HG03439 (cell line): ENCODE measurements at regions not wholly inside any gene's neighbourhood (a gene's known extent, or its start where the extent isn't known, plus 50 kb on each side); places are given as distances from the start of the nearest gene placed in this dataset.

Source experiments
- ATAC-seq: cut with Tn5 transposase; IDR thresholded peaks from one replicate; pipeline ENCODE4 v1.9.1; 2021; ENCODE audit warnings: mild to moderate bottlenecking, moderate library complexity; ENCODE audit not compliant: unreplicated experiment

DNA sequence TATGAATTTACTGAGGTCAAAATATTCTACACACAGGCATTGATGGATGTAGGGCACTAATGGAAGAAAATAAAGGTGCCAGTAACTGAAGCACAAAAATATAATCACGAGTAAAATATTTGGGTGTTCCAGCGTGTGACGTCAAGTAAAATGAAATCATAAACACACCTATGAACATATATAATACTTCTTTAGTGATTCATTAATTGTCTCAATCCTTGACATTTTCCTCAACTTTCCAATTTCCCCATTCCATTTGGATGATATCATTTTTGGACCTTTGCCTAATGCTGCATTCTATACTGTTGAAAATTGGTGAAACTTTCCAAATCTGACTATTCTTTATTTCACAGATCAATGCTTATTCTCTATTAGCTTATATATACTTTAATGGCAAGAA lies 649.3 kb downstream of the GALC start:
- no peak for ATAC-seq

DNA sequence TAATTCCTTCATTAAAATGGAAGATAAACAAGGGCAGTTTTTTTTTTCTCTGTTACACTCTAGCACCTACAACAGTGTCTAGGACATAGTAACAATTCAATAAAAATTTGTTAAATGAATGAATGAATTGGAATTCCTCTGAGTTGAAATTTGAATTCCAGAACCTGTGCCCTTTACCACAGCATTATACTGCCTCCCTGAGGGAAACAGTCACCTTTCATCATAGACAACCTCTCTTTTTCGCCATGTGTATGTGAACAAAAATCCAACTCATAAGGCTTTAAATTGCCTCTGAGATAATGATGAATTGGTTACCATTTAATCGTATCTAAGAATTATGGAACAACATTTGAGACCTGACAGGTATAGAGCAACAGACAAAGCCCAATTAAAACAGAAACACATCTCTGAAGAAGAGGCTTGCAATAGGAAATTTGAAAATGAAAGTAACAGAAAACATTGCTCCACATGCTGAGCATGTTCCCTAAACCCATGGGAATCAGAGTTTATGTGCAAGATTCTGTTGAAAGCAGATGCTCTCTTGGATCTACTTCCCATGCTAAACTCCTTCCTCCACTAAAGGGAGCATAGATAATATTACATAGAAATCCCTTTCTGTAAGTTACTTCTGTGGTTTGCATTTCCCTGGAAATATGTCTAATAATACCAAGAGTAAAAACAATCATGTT lies 657.8 kb downstream of the GALC start:
- no peak for ATAC-seq

DNA sequence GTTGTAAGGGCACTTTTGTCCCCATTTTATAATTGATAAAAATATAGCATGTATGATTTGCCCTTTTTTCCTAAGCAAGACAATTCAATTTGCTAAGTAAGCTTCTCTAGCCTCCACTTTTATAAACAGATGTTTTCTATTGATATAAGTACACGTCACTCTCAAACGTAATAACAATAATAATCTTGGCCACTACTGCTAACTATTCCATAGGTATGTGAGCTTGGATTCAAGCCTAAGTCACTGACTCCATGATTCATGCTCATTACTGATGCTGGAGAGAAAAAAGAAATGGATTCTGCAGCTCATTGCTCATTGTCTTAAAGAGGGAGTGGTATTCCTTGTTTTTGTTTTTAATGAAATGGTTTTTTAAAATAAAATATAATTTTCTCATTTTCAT lies 661.0 kb downstream of the GALC start:
- ATAC-seq = no peak

DNA sequence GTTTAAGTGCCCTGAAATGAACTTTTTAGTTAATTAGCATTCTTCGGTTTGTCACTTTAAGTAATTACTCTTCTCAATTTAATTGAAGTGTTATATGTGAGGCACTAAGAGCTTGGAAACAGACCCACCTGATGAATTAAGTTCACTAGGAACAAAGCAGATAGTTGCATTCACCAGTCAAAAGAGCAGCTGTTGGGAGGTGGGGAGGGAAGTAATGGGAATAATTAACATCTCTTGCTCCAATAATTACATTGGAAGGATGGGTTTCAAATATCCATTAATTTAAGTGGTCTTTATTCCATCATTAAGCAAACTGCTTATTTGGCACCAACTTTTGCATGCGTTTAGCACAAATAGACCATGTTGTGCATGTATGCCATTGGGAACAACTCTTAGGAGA lies 667.2 kb downstream of the GALC start:
- no peak for ATAC-seq

DNA sequence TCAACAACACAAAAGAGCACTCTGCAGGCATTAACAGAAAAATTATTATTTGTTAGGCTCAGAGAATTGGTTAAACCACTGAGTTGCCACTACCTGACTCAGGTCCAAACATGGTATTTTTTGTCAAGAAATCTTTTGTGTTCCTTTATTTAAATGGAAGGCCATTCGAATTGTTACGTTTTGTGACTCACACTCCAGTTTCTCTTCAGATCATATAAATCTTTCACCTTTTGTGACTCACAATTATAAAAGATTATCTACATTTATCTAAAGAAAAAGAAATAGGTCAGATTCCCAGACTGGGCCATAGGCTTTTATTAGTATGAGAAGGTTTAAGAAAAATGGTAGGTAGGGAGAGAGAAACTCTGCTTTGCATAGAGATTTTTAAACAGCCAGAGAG lies 669.8 kb downstream of the GALC start:
- no peak for ATAC-seq

DNA sequence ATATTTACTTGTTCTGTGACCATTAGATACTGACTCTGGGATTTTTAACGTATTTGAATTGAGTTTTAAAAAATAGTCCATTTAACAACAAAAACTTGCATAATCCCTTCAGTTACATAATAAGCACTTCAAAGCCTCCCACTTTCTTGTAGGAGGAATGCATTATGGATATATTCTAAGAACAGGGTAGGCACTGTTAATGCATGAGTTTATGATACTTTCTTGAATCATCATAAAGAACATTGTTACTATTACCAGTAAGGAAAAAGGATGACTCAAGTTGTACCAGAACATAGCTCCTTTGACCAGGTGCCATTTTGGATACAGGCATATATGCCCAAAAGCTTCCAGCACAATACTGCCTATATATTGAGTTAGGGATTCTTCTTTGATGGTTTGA lies 671.4 kb downstream of the GALC start:
- ATAC-seq = no peak

DNA sequence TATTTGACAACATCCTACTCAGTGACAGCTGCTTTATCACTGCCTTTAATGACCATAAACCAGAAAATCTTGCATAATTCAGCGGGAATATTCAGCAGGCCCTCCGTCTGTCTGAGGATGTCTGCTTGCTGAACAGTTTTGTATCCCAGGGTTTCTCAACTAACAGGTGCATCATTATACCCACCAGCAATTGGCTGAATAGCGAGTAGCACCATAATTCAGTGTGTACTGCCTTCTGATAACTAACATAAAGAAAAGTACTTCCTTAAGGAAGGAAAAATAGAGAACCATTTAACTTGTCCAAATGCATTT lies 680.1 kb downstream of the GALC start:
- ATAC-seq = no peak

DNA sequence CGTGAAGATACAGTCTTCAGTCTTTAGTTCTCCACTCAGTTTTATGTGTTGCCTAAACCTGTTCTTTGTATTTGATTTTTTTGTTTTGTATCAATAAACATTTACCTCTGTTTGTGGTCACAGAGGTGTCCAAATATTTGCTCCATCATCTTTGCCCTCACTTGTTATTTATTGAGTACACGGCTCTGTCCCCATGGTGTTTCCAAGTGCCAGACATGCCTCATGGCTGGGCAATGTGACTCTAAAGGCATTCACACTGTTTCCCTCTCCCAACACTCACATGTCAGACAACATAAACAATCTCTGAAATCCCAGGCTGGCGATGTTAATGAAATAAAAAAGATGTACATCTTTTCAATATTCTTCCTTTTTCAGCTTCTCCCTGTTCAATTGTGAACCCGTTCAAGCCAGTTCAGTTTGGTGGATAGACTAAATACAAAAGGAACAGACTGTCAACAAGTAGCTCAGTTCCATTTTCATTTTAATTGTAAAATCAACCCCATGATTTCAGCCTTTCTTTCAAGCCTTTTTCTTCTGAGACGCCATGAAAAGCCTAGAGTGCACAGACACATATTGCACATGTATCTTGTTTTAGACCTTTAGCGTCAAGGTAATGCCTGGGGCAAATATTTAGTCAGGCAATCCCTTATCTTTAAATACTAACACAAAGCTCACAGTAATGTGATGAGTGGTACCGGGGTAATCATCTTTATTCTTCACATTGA lies 680.7 kb downstream of the GALC start:
- no peak for ATAC-seq

DNA sequence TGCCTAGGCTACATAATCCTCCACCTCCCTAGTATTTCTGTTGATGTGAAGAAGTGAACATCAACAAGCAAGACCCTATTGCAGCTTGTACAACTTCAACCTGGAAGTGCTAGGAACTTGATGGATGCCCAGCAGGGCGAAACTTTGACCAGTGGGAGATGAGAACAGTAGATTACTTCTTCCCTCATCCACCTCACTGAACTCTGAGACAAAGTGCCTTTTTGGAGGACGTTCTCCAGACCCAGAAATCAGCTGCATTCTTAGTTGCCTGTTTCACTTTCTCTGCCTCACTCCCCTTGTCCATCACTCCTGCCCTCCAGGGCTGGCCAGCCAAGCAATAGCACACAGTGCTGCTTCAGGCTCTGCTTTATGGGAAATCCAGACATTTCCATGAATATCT lies 683.4 kb downstream of the GALC start:
- ATAC-seq = no peak

DNA sequence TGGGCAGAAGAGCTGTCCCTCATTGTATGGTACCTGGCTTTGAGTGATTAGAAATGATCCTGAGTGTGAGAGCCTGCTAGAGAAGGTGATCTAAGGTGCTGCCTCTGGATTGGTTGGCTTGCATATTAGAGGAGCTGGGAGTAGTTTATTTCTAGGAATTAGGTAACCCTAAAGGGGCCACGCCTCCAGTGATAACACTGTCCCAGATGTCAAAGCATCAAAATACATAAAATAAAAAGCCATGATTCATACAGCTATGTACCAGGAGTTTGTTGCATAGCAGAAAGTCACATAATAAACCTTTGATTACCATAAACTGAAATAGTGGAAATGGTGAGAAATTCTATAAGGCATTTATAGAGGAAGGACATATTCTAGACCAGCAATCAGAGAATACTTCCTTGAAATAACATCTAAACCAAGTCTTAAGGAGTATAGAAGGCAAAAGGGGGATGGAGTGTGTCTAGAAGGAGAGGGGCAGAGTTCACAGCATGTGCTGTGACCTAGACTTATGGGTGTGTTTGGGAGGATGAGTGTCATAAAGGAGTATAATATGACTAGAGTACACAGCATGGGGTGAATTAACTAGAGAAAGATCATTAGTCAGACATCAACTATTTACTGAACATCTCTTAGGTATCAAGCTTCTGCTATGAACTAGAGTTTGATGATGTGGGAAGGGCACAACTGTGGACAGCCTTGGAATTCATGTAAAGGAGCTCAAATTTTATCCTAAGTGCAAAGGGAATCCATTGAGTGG lies 686.4 kb downstream of the GALC start:
- ATAC-seq = no peak

DNA sequence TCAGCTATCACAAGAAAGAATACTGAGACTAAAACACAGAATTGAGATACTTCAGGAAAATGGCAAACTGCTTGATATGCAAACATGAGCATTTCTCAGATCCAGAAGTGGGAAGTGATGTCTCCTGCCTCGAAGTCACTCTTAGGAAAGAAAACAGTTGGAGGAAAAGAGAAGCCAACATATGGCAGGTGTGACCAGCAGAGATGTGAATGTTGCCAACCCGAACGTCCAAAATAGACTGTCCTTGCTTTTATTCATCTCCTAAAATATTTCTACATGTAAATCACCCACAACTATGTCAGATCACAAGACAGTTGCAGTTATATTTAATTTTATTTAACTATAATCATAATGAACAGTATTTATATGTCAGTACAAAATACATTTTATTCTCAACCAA lies 687.6 kb downstream of the GALC start:
- no peak for ATAC-seq

DNA sequence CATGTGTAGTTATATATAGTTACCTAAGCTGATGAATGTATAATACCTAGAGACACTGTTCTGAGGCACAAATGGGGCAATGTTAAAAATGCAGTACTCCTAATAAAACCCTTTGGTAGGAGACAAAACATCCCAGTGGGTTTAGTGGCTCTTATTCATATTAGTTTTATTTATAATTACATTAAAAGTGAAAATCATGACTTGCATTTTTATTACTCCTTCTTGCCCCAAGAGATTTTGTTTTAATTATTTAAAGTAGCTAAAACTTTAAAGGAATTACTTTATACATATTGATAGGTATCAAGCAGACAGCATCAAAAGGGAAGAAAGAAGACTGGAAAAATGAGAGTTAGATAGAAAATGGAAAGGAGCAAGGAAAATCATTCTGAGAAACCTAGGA lies 688.6 kb downstream of the GALC start:
- no peak for ATAC-seq

DNA sequence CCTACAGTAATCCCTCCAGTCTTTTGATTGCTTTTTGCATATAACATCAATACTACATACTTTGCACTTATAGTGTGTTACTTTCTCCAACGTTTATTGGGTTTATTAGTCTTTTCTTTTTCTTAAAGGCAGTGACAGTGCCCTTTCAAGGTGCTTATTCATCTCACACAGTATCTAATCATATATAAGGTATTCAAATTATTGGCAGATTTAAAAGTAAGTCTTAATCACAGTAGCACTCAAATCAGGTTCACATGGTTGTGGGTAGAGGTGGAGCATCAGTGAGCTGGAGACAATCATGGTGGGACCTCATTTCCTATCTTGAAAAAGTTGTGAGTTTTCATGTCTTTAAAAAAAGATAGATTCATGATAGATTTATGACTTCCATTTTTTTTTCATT lies 706.2 kb downstream of the GALC start:
- ATAC-seq = no peak

DNA sequence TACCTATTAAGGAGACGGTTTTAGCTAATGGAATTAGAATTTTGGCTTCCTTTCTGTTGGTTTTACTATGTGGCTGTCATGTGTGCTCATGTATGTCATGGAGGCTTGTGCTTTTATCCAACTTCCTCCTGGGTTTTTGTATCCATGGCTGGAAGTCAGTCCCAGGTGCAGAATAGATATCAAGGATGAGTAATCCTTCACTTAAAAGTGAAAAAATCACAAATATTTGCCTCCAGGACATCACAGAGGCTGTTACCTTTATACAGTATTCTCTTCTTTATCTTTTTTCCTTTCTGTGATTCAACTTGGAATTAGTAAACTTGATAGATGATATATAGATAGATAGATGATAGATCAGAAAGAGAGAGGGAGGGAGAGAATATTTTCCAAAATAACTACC lies 706.8 kb downstream of the GALC start:
- ATAC-seq = no peak

DNA sequence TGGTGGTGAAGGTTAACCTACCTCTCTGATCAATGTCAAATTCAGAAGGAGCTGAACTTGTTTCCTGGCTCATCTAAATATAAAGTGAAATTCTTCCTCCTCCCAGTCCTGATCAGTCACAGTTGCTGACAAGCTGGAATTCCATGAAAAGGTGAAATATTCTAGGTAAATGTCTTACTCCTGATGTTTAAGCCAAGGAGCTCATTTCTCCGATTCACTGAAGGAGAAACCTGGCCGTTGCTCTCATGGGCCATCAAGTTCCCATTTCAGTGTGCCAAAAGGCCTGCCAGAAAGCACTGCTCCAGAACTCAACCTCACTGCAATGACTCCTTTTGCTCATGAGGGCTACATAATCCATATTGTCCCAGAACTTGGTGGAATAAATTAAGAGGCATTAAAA lies 707.5 kb downstream of the GALC start:
- no peak for ATAC-seq

DNA sequence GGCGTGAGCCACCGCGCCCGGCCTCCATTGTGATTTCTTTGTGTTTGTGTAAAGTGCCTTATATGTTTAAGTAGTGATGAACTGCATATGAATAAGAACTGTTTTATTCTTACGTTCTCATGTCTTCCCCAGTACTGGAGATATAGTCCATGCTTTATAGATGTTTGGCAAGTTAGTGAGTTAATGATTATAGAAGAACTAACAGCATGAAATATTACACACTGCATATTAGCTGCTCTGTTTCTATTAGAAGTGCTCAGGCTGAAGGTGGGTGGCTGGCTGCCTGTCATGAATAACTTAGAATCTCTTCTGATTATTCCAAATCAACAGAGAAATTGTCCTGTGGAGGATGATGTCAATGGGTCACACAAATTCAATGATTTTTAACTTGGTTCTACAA lies 709.4 kb downstream of the GALC start:
- no peak for ATAC-seq

DNA sequence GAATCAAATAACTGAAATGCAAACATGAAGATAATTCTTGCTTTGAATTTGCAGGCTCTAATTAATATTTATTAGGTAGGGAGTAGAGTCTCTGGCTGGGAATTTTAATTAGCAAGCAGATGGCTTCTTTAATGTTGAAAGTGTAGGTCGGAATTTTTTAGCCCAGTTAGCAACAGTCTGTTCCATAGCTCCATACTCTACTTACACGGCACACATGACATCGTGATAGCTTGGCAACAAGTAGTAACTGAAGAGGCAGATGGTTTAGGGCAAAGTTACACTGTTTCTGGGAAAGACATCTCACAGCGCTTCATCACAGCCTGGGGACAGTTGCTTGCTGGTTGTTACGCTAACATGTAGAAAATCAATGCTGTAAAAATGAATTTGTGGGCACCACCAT lies 710.7 kb downstream of the GALC start:
- ATAC-seq = no peak

DNA sequence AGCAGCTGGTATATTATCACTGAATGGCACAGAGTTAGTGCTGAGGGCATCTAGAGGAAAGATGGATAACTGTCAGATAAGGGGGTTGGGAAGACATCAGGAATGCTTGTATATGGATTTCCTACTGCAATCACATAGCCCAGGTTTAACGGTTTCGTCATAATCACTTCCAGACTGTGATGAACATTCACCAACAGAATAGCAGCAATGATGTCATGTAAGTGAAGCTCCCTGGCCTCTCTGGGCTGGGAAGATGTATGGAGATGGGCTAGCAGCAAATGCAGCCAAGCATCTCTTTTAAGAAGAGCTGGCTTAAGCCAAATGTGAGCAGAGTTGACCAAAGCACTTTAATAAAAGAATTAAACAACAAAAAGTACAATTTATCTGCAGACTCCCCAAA lies 714.6 kb downstream of the GALC start:
- ATAC-seq = no peak

DNA sequence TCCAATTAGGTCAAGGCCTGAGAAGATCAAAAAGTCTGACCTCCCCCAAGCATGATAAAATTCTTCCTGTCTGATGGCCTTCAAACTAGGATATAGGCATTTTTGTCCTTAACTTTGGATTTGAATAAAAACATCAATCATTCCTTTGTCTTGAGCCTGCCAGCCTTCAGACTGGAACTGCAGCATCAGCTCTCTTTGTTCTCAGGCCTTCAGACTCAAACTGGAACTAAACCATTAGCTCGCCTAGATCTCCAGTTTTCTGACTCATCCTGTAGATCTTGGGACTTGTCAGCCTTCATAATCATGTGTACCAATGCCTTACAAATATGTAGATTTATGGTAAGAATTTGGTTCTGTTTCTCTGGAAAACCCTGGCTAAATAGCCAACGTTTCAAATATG lies 721.7 kb downstream of the GALC start:
- no peak for ATAC-seq

DNA sequence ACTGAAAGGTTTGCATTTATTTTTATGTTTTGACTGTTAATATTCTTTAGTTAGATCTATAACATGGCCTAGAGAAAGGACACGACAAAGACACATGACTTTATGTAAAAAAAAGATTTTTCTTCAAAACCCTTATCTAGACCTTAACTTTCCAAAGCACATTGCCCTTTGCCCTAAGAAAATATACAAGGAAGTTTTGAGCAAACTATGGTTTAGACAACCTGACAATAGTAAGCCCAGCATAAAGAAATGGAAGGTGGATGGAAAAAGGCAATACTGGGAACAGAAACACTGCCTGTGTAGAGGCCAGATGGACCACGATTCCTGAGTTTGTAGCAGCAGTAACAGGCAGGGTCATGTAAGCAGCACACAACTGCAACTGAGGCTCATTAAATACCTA lies 724.0 kb downstream of the GALC start:
- no peak for ATAC-seq

DNA sequence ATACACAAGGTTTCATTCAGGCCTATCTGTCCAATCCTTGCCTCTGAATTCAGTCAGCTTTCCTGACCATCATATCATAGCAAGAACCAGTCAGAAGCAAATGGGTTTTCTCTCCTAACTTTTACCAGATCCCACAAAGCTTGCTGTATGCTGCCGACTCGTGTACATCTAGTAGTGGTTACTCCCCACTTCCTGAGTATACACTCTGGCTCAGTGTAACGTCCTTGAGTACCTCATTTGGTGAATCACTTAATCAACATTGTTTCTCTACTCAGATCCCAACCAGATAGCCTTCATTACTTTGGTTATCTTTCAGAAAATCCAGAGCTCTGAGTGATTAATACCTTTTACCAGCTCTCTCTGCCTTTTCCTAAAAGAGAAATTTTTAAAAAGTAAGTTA lies 728.2 kb downstream of the GALC start:
- ATAC-seq = no peak

DNA sequence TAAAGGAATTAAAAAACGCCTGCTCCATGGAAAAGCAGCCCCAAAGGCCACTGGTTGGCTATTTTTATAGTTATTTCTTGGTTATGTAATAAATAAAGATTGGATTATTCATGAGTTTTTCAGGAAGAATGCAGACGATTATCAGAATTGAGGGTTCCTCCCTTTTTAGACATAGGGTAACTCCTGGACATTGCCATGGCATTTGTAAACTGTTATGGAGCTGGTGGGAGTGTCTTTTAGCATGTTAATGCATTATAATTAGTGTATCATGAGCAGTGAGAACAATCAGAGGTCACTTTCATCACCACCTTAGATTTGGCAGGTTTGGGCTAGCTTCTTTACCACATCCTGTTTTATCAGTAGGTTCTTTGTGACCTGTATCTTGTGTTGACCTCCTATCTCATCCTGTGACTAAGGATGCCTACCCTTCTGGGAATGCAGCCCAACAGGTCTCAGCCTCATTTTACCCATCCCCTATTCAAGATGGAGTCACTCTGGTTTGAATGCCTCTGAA lies 728.7 kb downstream of the GALC start:
- no peak for ATAC-seq
